Neural crest cell (in vitro differentiated cells): ENCODE measurements at regions not wholly inside any gene's neighbourhood (a gene's known extent, or its start where the extent isn't known, plus 50 kb on each side); places are given as distances from the start of the nearest gene placed in this dataset.
"Not testable (repeated sequence)": the region's sequence is repeated elsewhere in the genome, so short reads cannot be mapped to it uniquely, and the experiment has no call there.

Source experiments
- DNase-seq: peaks from one replicate; pipeline ENCODE4 v3.0.0; 2021; ENCODE audit warnings: low read depth, mixed read lengths, low spot score
- H3K27ac Mint-ChIP-seq: one replicate; pipeline ENCODE4 v1.8.0; 2021; ENCODE audit warnings: mild to moderate bottlenecking, mixed read lengths; ENCODE audit not compliant: unreplicated experiment
- H3K27me3 Mint-ChIP-seq: 2 replicates; pipeline ENCODE4 v1.8.0; 2021; ENCODE audit warnings: low read depth, mild to moderate bottlenecking, mixed read lengths
- H3K36me3 Mint-ChIP-seq: 2 replicates; pipeline ENCODE4 v1.8.0; 2021; ENCODE audit warnings: low read depth, mild to moderate bottlenecking, mixed read lengths
- H3K4me1 Mint-ChIP-seq: 2 replicates; pipeline ENCODE4 v1.8.0; 2021; ENCODE audit warnings: mixed read lengths
- H3K4me3 Mint-ChIP-seq: one replicate; pipeline ENCODE4 v1.8.0; 2021; ENCODE audit warnings: mild to moderate bottlenecking, mixed read lengths
- H3K9me3 Mint-ChIP-seq: 2 replicates; pipeline ENCODE4 v1.8.0; 2021; ENCODE audit warnings: mixed read lengths
- CTCF ChIP-seq: fragments of 200-600 bp; sonication (generic); conservative IDR thresholded peaks from 2 replicates; pipeline ENCODE4 v1.5.0; 2021; ENCODE audit warnings: antibody characterized with exemption, mild to moderate bottlenecking

GRCh38 chr2:8608411-8608954 lies 73.4 kb upstream of the ID2 start:
- DNase-seq: no peak
- Mint-ChIP-seq H3K4me1 (no peaks in the 10 kb centered on the region), H3K27me3 (no peaks in the 10 kb centered on the region), H3K27ac (no peak overlapping the region), H3K4me3 (no peak overlapping the region), H3K36me3 (no peaks in the 10 kb centered on the region), H3K9me3 (peaks cover 6% of the 10 kb centered on the region)
- no peak for TF ChIP-seq CTCF

- Mint-ChIP-seq H3K27ac (no peak overlapping the region), H3K9me3 (peaks cover 6% of the 10 kb centered on the region), H3K4me3 (no peak overlapping the region), H3K4me1 (no peaks in the 10 kb centered on the region), H3K27me3 (no peaks in the 10 kb centered on the region), H3K36me3 (no peaks in the 10 kb centered on the region)
- no peak for TF ChIP-seq CTCF
- DNase-seq: no peak
Measured at GRCh38 chr2:8609357-8609811, 72.5 kb upstream of the ID2 start.

GRCh38 chr2:8610775-8611174 lies 71.1 kb upstream of the ID2 start:
- H3K36me3 Mint-ChIP-seq, DNase-seq, H3K27me3 Mint-ChIP-seq, H3K9me3 Mint-ChIP-seq, H3K4me1 Mint-ChIP-seq, H3K4me3 Mint-ChIP-seq, H3K27ac Mint-ChIP-seq: not testable (repeated sequence)

- H3K9me3 Mint-ChIP-seq: peaks cover 6% of the 10 kb centered on the region
- no peaks in the 10 kb centered on the region for H3K36me3 Mint-ChIP-seq
- no peak for DNase-seq
- H3K27ac Mint-ChIP-seq: no peak overlapping the region
- H3K4me3 Mint-ChIP-seq: no peak overlapping the region
- no peak for TF ChIP-seq CTCF
- H3K4me1 Mint-ChIP-seq: no peaks in the 10 kb centered on the region
- no peaks in the 10 kb centered on the region for H3K27me3 Mint-ChIP-seq
Measured at GRCh38 chr2:8611246-8611645, 70.6 kb upstream of the ID2 start.

- H3K9me3 Mint-ChIP-seq: peaks cover 6% of the 10 kb centered on the region
- H3K4me1 Mint-ChIP-seq: no peaks in the 10 kb centered on the region
- TF ChIP-seq CTCF: no peak
- H3K27me3 Mint-ChIP-seq: no peaks in the 10 kb centered on the region
- no peak overlapping the region for H3K27ac Mint-ChIP-seq
- H3K36me3 Mint-ChIP-seq: no peaks in the 10 kb centered on the region
- no peak overlapping the region for H3K4me3 Mint-ChIP-seq
- DNase-seq: no peak
Measured at GRCh38 chr2:8611700-8612099, 70.2 kb upstream of the ID2 start.

GRCh38 chr2:8612734-8613179 lies 69.1 kb upstream of the ID2 start:
- DNase-seq: no peak
- no peaks in the 10 kb centered on the region for H3K27me3 Mint-ChIP-seq
- no peak overlapping the region for H3K4me3 Mint-ChIP-seq
- peaks cover 6% of the 10 kb centered on the region for H3K9me3 Mint-ChIP-seq
- no peaks in the 10 kb centered on the region for H3K36me3 Mint-ChIP-seq
- no peaks in the 10 kb centered on the region for H3K4me1 Mint-ChIP-seq
- no peak overlapping the region for H3K27ac Mint-ChIP-seq
- TF ChIP-seq CTCF: no peak

- not testable (repeated sequence) for H3K27me3 Mint-ChIP-seq, H3K36me3 Mint-ChIP-seq, H3K9me3 Mint-ChIP-seq, DNase-seq, H3K4me1 Mint-ChIP-seq, H3K27ac Mint-ChIP-seq, H3K4me3 Mint-ChIP-seq
Measured at GRCh38 chr2:8613207-8613999, 68.5 kb upstream of the ID2 start.
